ENCODE measurements at regions not wholly inside any gene's neighbourhood (a gene's known extent, or its start where the extent isn't known, plus 50 kb on each side); places are given as distances from the start of the nearest gene placed in this dataset.

- Histone ChIP-seq H3K4me3 (ENCODE audit: low read depth in 1 of 2, low read length in 2 of 2) (no peak overlapping the region), H3K79me2 (ENCODE audit: insufficient read depth, low read length) (no peaks in the 10 kb centered on the region), H3K27ac (ENCODE audit: low read length) (peak overlapping the region; percentile 72), H3K36me3 (ENCODE audit: insufficient read depth, low read length) (no peaks in the 10 kb centered on the region), H4K20me1 (ENCODE audit: insufficient read depth, low read length) (no peaks in the 10 kb centered on the region), H3K9ac (ENCODE audit: low read depth, low read length) (no peak overlapping the region; the same call in 1 of the 2 replicates), H3K9me3 (ENCODE audit: insufficient read depth, low read length, severe bottlenecking) (no peaks in the 10 kb centered on the region), H3K4me2 (ENCODE audit: insufficient read depth, low read length) (no peak overlapping the region), H3K27me3 (ENCODE audit: insufficient read depth, low read length, poor library complexity) (no peaks in the 10 kb centered on the region), H2AFZ (ENCODE audit: low read depth, low read length) (no peak overlapping the region), H3K4me1 (ENCODE audit: insufficient read depth, low read length) (peaks cover 75% of the 10 kb centered on the region)
- ATAC-seq (ENCODE audit: insufficient read depth, low read depth) (peak; percentile 16; the same call in 2 of the 3 replicates), DNase-seq (no peak)
- TF ChIP-seq, protein P1, sequence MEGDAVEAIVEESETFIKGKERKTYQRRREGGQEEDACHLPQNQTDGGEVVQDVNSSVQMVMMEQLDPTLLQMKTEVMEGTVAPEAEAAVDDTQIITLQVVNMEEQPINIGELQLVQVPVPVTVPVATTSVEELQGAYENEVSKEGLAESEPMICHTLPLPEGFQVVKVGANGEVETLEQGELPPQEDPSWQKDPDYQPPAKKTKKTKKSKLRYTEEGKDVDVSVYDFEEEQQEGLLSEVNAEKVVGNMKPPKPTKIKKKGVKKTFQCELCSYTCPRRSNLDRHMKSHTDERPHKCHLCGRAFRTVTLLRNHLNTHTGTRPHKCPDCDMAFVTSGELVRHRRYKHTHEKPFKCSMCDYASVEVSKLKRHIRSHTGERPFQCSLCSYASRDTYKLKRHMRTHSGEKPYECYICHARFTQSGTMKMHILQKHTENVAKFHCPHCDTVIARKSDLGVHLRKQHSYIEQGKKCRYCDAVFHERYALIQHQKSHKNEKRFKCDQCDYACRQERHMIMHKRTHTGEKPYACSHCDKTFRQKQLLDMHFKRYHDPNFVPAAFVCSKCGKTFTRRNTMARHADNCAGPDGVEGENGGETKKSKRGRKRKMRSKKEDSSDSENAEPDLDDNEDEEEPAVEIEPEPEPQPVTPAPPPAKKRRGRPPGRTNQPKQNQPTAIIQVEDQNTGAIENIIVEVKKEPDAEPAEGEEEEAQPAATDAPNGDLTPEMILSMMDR (IDR thresholded peaks at IDR 0.05; ENCODE audit: borderline replicate concordance, extremely low read depth, low read length, poor library complexity, severe bottlenecking) = no peak
- TF ChIP-seq EZH2 (IDR thresholded peaks at IDR 0.05; ENCODE audit: borderline replicate concordance, low read depth, low read length, severe bottlenecking) = no peak
These were observed 592.1 kb upstream of the CDH2 start for GRCh38 chr18:28768791-28769768.

GRCh38 chr18:28767727-28768211 is 590.8 kb upstream of the CDH2 start:
- H3K9me3 ChIP-seq (ENCODE audit: insufficient read depth, low read length, severe bottlenecking) = no peaks in the 10 kb centered on the region
- no peak overlapping the region for H2AFZ ChIP-seq (ENCODE audit: low read depth, low read length)
- TF ChIP-seq EZH2 (IDR thresholded peaks at IDR 0.05; ENCODE audit: borderline replicate concordance, low read depth, low read length, severe bottlenecking) = no peak
- TF ChIP-seq, protein P1 (IDR thresholded peaks at IDR 0.05; ENCODE audit: borderline replicate concordance, extremely low read depth, low read length, poor library complexity, severe bottlenecking) = no peak
- no peak overlapping the region for H3K27ac ChIP-seq (ENCODE audit: low read length)
- H3K4me3 ChIP-seq (ENCODE audit: low read depth in 1 of 2, low read length in 2 of 2) = no peak overlapping the region
- H3K27me3 ChIP-seq (ENCODE audit: insufficient read depth, low read length, poor library complexity) = no peaks in the 10 kb centered on the region
- H4K20me1 ChIP-seq (ENCODE audit: insufficient read depth, low read length) = no peaks in the 10 kb centered on the region
- no peaks in the 10 kb centered on the region for H3K36me3 ChIP-seq (ENCODE audit: insufficient read depth, low read length)
- no peak for DNase-seq
- no peak overlapping the region for H3K9ac ChIP-seq (ENCODE audit: low read depth, low read length)
- no peaks in the 10 kb centered on the region for H3K79me2 ChIP-seq (ENCODE audit: insufficient read depth, low read length)
- no peak for ATAC-seq (ENCODE audit: insufficient read depth, low read depth)
- no peak overlapping the region for H3K4me2 ChIP-seq (ENCODE audit: insufficient read depth, low read length)
- H3K4me1 ChIP-seq (ENCODE audit: insufficient read depth, low read length) = peaks cover 64% of the 10 kb centered on the region

DNA sequence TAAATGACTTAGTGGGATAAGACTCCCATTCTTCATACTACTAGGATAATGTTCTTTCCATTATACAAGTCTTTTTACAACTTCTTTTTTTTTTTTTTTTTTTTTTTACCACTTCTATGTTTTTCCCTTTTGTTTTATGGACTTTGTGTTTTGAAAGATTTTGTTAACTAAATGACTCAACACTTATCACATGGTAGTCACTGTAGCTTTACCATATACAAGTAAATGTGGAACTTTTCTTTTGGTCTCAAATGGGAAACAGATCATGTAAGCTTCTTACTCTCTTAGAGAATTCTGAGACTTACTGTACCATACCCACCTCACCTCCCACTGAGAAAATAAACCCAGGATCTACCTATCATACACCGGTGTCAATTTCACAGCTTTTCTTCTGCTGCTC is 590.3 kb upstream of the CDH2 start:
- no peak overlapping the region for H3K4me3 ChIP-seq (ENCODE audit: low read depth in 1 of 2, low read length in 2 of 2)
- DNase-seq (no peak), ATAC-seq (ENCODE audit: insufficient read depth, low read depth) (no peak)
- H2AFZ ChIP-seq (ENCODE audit: low read depth, low read length) = no peak overlapping the region
- H3K27me3 ChIP-seq (ENCODE audit: insufficient read depth, low read length, poor library complexity) = no peaks in the 10 kb centered on the region
- H3K36me3 ChIP-seq (ENCODE audit: insufficient read depth, low read length) = no peaks in the 10 kb centered on the region
- no peak overlapping the region for H3K27ac ChIP-seq (ENCODE audit: low read length)
- no peaks in the 10 kb centered on the region for H4K20me1 ChIP-seq (ENCODE audit: insufficient read depth, low read length)
- TF ChIP-seq EZH2 (IDR thresholded peaks at IDR 0.05; ENCODE audit: borderline replicate concordance, low read depth, low read length, severe bottlenecking) = no peak
- TF ChIP-seq, protein P1 (IDR thresholded peaks at IDR 0.05; ENCODE audit: borderline replicate concordance, extremely low read depth, low read length, poor library complexity, severe bottlenecking) = no peak
- no peak overlapping the region for H3K4me2 ChIP-seq (ENCODE audit: insufficient read depth, low read length)
- no peak overlapping the region for H3K9ac ChIP-seq (ENCODE audit: low read depth, low read length)
- H3K79me2 ChIP-seq (ENCODE audit: insufficient read depth, low read length) = no peaks in the 10 kb centered on the region
- peaks cover 60% of the 10 kb centered on the region for H3K4me1 ChIP-seq (ENCODE audit: insufficient read depth, low read length)
- H3K9me3 ChIP-seq (ENCODE audit: insufficient read depth, low read length, severe bottlenecking) = no peaks in the 10 kb centered on the region
